ENCODE measurements at regions not wholly inside any gene's neighbourhood (a gene's known extent, or its start where the extent isn't known, plus 50 kb on each side); places are given as distances from the start of the nearest gene placed in this dataset.
A peak's percentile ranks its signal among the peaks of the same experiment; 100 is the strongest.

GRCh38 chr3:106860182-106860581 is 517.1 kb upstream of the CCDC54 start:
- no peak overlapping the region for H3K4me3 ChIP-seq (ENCODE audit: low read depth, low read length)
- DNase-seq (ENCODE audit: low read depth), result no peak
- TF ChIP-seq, protein P1, sequence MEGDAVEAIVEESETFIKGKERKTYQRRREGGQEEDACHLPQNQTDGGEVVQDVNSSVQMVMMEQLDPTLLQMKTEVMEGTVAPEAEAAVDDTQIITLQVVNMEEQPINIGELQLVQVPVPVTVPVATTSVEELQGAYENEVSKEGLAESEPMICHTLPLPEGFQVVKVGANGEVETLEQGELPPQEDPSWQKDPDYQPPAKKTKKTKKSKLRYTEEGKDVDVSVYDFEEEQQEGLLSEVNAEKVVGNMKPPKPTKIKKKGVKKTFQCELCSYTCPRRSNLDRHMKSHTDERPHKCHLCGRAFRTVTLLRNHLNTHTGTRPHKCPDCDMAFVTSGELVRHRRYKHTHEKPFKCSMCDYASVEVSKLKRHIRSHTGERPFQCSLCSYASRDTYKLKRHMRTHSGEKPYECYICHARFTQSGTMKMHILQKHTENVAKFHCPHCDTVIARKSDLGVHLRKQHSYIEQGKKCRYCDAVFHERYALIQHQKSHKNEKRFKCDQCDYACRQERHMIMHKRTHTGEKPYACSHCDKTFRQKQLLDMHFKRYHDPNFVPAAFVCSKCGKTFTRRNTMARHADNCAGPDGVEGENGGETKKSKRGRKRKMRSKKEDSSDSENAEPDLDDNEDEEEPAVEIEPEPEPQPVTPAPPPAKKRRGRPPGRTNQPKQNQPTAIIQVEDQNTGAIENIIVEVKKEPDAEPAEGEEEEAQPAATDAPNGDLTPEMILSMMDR (IDR thresholded peaks at IDR 0.05; ENCODE audit: low read depth, low read length, missing control alignments), result no peak
- in situ Hi-C loops (cut with HindIII; ENCODE audit: low sequenced_read_pairs), result no loop called here

DNA sequence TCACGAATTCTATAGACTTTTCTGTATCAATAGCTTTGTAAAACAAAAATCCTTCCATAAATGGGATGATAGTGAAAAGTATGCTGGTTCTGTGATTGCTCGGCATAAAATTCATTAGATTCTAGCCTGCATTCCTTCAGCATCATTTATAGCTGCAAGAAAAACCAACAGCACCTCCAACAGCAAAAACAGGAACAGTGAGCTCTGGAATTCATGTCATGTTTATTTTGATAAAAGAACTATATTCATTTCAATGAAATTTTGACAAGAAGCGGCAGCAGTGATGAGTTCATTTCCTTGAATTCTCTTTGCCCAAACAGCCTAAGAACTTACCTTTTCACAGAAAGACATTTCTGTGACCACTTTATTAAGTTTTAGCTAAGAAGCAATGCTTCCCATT is 515.2 kb upstream of the CCDC54 start:
- TF ChIP-seq, protein P1 (IDR thresholded peaks at IDR 0.05; ENCODE audit: low read depth, low read length, missing control alignments), result peak; percentile 64
- H3K4me3 ChIP-seq (ENCODE audit: low read depth, low read length), result no peak overlapping the region
- DNase-seq (ENCODE audit: low read depth), result peak; percentile 52
- in situ Hi-C loops (cut with HindIII; ENCODE audit: low sequenced_read_pairs), result no loop called here

GRCh38 chr3:106877627-106878026 is 499.6 kb upstream of the CCDC54 start:
- in situ Hi-C loops (cut with HindIII; ENCODE audit: low sequenced_read_pairs), result no loop called here
- TF ChIP-seq, protein P1 (IDR thresholded peaks at IDR 0.05; ENCODE audit: low read depth, low read length, missing control alignments), result no peak
- H3K4me3 ChIP-seq (ENCODE audit: low read depth, low read length), result no peak overlapping the region

GRCh38 chr3:106880206-106880605 is 497.0 kb upstream of the CCDC54 start:
- in situ Hi-C loops (cut with HindIII; ENCODE audit: low sequenced_read_pairs), result no loop called here
- no peak for DNase-seq (ENCODE audit: low read depth)
- no peak overlapping the region for H3K4me3 ChIP-seq (ENCODE audit: low read depth, low read length)
- TF ChIP-seq, protein P1 (IDR thresholded peaks at IDR 0.05; ENCODE audit: low read depth, low read length, missing control alignments), result no peak

More at GRCh38 chr3:106877627-106878026, 499.6 kb upstream of the CCDC54 start:
- peak; percentile 47 for DNase-seq (ENCODE audit: low read depth)

DNA sequence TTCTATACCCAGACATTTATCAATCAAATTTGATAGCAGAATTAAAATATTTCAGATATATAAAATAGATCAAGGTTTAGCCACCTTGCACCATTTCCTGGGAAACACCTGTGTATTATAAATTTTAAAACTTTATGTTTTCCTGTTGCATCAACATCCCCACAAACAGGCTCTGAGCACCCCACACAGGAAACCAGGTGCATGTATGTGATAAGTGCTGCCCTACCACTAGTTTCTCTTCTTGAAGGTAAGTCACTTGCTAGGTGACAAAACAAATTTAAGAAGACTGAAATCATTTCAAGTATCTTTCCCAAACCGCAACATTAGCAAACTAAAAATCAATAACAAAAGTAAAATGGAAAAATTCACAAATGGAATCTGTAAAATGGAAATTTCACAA is 496.1 kb upstream of the CCDC54 start:
- no peak for DNase-seq (ENCODE audit: low read depth)
- TF ChIP-seq, protein P1 (IDR thresholded peaks at IDR 0.05; ENCODE audit: low read depth, low read length, missing control alignments), result no peak

DNA sequence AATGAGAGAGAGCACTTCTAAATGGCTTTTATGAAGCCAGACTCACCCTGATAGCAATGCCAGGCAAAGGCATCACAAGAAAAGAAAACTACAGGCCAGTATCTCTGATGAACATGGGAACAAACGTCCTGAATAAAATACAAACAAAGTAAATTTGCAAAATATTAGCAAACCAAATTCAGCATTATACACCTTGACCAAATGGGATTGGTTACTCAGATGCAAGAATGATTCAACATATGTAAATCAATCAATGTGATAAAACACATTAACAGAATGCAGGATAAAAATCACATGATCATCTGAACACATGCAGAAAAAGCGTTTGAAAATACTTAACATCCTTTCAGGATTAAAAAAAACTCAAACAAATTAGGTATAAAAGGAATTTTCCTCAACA is 494.9 kb upstream of the CCDC54 start:
- no peak overlapping the region for H3K4me3 ChIP-seq (ENCODE audit: low read depth, low read length)
- TF ChIP-seq, protein P1 (IDR thresholded peaks at IDR 0.05; ENCODE audit: low read depth, low read length, missing control alignments), result no peak
- in situ Hi-C loops (cut with HindIII; ENCODE audit: low sequenced_read_pairs), result no loop called here
- DNase-seq (ENCODE audit: low read depth), result no peak

More for the DNA sequence above, 496.1 kb upstream of the CCDC54 start:
- no peak overlapping the region for H3K4me3 ChIP-seq (ENCODE audit: low read depth, low read length)
- in situ Hi-C loops (cut with HindIII; ENCODE audit: low sequenced_read_pairs), result no loop called here

DNA sequence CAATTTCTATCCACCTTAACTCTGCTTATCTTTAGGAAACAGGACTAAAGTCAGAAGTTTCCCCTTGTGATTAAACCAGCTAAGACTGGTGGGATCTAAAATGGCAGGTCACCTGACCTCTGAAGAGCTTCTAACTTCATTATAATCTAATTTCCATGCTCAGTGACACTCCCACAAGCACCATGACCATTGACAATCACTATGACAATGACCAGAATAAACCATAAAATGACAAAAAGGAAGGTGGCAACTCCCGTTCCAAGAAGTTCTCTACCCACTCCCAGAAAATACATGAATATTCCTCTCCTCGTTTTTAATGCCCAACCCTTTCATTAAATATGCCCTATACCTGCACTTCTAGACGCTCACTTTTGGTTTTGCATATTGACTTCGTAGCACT is 471.2 kb upstream of the CCDC54 start:
- TF ChIP-seq, protein P1 (IDR thresholded peaks at IDR 0.05; ENCODE audit: low read depth, low read length, missing control alignments), result no peak
- DNase-seq (ENCODE audit: low read depth), result no peak
- in situ Hi-C loops (cut with HindIII; ENCODE audit: low sequenced_read_pairs), result no loop called here
- no peak overlapping the region for H3K4me3 ChIP-seq (ENCODE audit: low read depth, low read length)

Measured in astrocyte of the cerebellum (primary cell).